ENCODE measurements at regions not wholly inside any gene's neighbourhood (a gene's known extent, or its start where the extent isn't known, plus 50 kb on each side); places are given as distances from the start of the nearest gene placed in this dataset.

DNA sequence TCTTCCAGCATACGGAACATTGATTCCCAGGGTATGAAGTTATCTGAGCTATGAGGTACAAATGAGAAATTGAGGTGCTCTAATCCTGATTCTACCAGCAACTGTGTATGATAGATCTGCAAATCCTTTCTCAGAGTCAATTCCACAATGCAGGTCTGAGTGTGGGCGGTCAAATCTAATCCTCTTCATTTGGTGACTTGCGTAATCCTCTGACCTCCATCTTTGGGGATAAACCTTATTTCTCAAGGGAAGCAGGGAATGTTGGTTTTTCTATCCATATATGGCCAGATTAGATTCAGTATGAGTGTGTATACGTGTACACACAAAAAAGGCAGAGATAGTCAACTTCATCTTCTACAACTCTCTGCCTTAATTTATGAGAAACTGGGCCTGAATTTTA is 348.4 kb upstream of the IL12A start:
- POLR2A ChIA-PET (ENCODE audit: partially characterized antibody) = no interaction called here
- Histone ChIP-seq H3K4me3 (ENCODE audit: low read length in 2 of 2) (no peak overlapping the region), H3K27me3 (ENCODE audit: insufficient read depth, low read length) (no peaks in the 10 kb centered on the region), H3K9me3 (ENCODE audit: control insufficient read depth in 1 of 2, low read length in 2 of 2) (no peaks in the 10 kb centered on the region), H3K36me3 (ENCODE audit: insufficient read depth, low read length) (no peaks in the 10 kb centered on the region), H3K4me1 (ENCODE audit: insufficient read depth, low read length) (no peaks in the 10 kb centered on the region), H3K27ac (ENCODE audit: low read depth, low read length) (no peak overlapping the region)
- no peak overlapping the region for H3K4me3 Mint-ChIP-seq
- H3K9me3 Mint-ChIP-seq = peaks cover 0 to 3% (median 0%) of the 10 kb centered on the region in 8 donors
- no peak for DNase-seq
- H3K36me3 Mint-ChIP-seq = no peaks in the 10 kb centered on the region
- intact Hi-C loops (cut with micrococcal nuclease) = no loop called here
- H3K27me3 Mint-ChIP-seq = no peaks in the 10 kb centered on the region
- CTCF ChIA-PET (ENCODE audit: partially characterized antibody) = no interaction called here
- no peaks in the 10 kb centered on the region for H3K4me1 Mint-ChIP-seq
- H3K27ac Mint-ChIP-seq = no peak overlapping the region

DNA sequence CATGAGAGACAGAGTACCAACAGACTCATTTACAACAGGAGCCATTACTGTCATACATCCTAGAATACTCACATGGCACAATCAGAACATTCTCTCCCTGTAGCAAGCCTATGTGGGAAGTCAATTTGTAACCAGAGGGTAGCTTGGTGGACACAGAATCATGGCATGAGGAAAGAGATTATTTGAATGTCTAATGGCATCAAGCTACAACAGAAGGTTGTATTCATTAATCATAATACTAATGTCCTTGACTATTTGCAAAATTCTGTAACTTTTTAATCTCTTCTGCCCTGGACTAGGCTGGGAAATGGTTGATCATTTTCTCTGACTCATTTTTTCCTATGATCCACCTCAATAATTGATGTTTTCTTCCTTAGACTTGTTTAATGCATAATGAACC is 345.2 kb upstream of the IL12A start:
- Histone ChIP-seq H3K9me3 (ENCODE audit: control insufficient read depth in 1 of 2, low read length in 2 of 2) (no peaks in the 10 kb centered on the region), H3K4me1 (ENCODE audit: insufficient read depth, low read length) (no peaks in the 10 kb centered on the region), H3K36me3 (ENCODE audit: insufficient read depth, low read length) (no peaks in the 10 kb centered on the region), H3K27ac (ENCODE audit: low read depth, low read length) (no peak overlapping the region), H3K4me3 (ENCODE audit: low read length in 2 of 2) (no peak overlapping the region), H3K27me3 (ENCODE audit: insufficient read depth, low read length) (no peaks in the 10 kb centered on the region)
- H3K4me1 Mint-ChIP-seq = no peaks in the 10 kb centered on the region
- H3K27ac Mint-ChIP-seq = no peak overlapping the region
- intact Hi-C loops (cut with micrococcal nuclease) = no loop called here
- CTCF ChIA-PET (ENCODE audit: partially characterized antibody) = no interaction called here
- H3K36me3 Mint-ChIP-seq = no peaks in the 10 kb centered on the region
- DNase-seq = no peak
- no peak overlapping the region for H3K4me3 Mint-ChIP-seq
- POLR2A ChIA-PET (ENCODE audit: partially characterized antibody) = no interaction called here
- no peaks in the 10 kb centered on the region for H3K27me3 Mint-ChIP-seq
- H3K9me3 Mint-ChIP-seq = peaks cover 0 to 3% (median 0%) of the 10 kb centered on the region in 8 donors

DNA sequence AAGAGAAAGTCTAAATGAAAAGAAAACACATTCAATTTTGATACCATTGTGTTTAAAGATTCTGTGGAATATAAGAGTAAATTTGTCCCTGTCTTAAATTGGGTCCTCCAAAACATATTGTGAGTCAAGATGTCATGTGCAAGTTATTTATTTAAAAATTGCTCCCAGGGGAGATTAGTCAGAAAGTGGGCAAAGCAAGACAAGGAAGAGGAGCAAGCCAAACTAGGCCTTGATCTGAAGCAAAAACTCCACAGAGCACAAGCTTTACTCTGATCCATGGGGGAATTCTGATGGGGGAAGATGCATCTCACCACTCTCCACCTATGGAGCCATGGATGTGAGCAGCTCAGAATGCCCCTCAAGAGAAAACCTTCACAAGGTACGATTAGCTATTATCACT is 342.8 kb upstream of the IL12A start:
- ChIA-PET POLR2A (ENCODE audit: partially characterized antibody) (no interaction called here), CTCF (ENCODE audit: partially characterized antibody) (no interaction called here)
- Mint-ChIP-seq H3K9me3 (peaks cover 0 to 2% (median 0%) of the 10 kb centered on the region in 8 donors), H3K4me1 (no peaks in the 10 kb centered on the region), H3K27me3 (no peaks in the 10 kb centered on the region), H3K36me3 (no peaks in the 10 kb centered on the region), H3K4me3 (no peak overlapping the region), H3K27ac (no peak overlapping the region)
- intact Hi-C loops (cut with micrococcal nuclease) = no loop called here
- Histone ChIP-seq H3K4me1 (ENCODE audit: insufficient read depth, low read length) (no peaks in the 10 kb centered on the region), H3K4me3 (ENCODE audit: low read length in 2 of 2) (no peak overlapping the region), H3K27me3 (ENCODE audit: insufficient read depth, low read length) (no peaks in the 10 kb centered on the region), H3K36me3 (ENCODE audit: insufficient read depth, low read length) (no peaks in the 10 kb centered on the region), H3K9me3 (ENCODE audit: control insufficient read depth in 1 of 2, low read length in 2 of 2) (no peaks in the 10 kb centered on the region), H3K27ac (ENCODE audit: low read depth, low read length) (no peak overlapping the region)
- no peak for DNase-seq

DNA sequence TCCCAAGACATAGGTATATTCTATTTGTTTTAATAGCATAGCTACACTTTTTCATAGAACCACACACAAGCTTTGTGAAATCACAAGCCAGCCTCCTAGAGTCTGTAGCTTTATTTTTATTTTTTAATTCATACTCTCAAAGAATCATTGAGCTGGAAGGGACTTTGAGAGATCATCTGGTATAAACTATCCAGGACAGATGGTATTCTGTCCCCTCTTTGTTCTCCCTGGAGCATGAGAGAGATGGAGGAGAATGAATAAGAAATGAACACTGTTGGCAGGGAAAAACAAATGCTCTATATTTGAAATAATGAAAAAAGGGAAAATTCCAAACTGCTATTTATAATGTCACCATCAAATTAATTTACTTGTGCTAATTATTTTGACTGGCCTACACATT is 338.7 kb upstream of the IL12A start:
- H3K9me3 Mint-ChIP-seq = peaks cover 0 to 5% (median 2%) of the 10 kb centered on the region in 8 donors
- H3K27ac Mint-ChIP-seq = no peak overlapping the region
- Histone ChIP-seq H3K4me3 (ENCODE audit: low read length in 2 of 2) (no peak overlapping the region), H3K9me3 (ENCODE audit: control insufficient read depth in 1 of 2, low read length in 2 of 2) (no peaks in the 10 kb centered on the region), H3K36me3 (ENCODE audit: insufficient read depth, low read length) (no peaks in the 10 kb centered on the region), H3K4me1 (ENCODE audit: insufficient read depth, low read length) (no peaks in the 10 kb centered on the region), H3K27ac (ENCODE audit: low read depth, low read length) (no peak overlapping the region), H3K27me3 (ENCODE audit: insufficient read depth, low read length) (no peaks in the 10 kb centered on the region)
- no peaks in the 10 kb centered on the region for H3K4me1 Mint-ChIP-seq
- ChIA-PET POLR2A (ENCODE audit: partially characterized antibody) (no interaction called here), CTCF (ENCODE audit: partially characterized antibody) (no interaction called here)
- DNase-seq = no peak
- H3K4me3 Mint-ChIP-seq = no peak overlapping the region
- no peaks in the 10 kb centered on the region for H3K27me3 Mint-ChIP-seq
- H3K36me3 Mint-ChIP-seq = no peaks in the 10 kb centered on the region
- intact Hi-C loops (cut with micrococcal nuclease) = no loop called here

DNA sequence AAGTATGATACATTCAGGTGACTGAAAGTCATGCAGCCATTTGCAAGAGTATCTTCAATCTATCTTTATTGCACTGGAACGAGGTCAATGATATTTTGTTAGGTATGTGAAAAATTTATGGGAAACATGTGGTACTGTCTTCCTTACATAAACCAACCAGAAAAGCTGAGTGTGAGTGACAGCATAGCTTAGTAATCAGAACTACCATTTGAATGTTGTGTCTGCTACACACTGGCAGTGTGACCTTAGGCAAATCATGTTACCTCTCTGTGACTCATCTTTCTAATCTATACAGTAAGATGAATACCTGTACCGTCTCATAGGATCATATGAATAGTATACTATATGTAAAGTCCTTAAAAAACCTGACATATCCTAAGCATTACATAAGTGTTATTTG is 337.9 kb upstream of the IL12A start:
- H3K4me1 Mint-ChIP-seq = no peaks in the 10 kb centered on the region
- H3K27me3 Mint-ChIP-seq = no peaks in the 10 kb centered on the region
- ChIA-PET CTCF (ENCODE audit: partially characterized antibody) (no interaction called here), POLR2A (ENCODE audit: partially characterized antibody) (no interaction called here)
- H3K4me3 Mint-ChIP-seq = no peak overlapping the region
- H3K4me1 ChIP-seq (ENCODE audit: insufficient read depth, low read length) = no peaks in the 10 kb centered on the region
- no peak overlapping the region for H3K27ac Mint-ChIP-seq
- DNase-seq = no peak
- no peaks in the 10 kb centered on the region for H3K36me3 Mint-ChIP-seq
- H3K27me3 ChIP-seq (ENCODE audit: insufficient read depth, low read length) = no peaks in the 10 kb centered on the region
- no peaks in the 10 kb centered on the region for H3K9me3 ChIP-seq (ENCODE audit: control insufficient read depth in 1 of 2, low read length in 2 of 2)
- H3K4me3 ChIP-seq (ENCODE audit: low read length in 2 of 2) = no peak overlapping the region
- H3K36me3 ChIP-seq (ENCODE audit: insufficient read depth, low read length) = no peaks in the 10 kb centered on the region
- intact Hi-C loops (cut with micrococcal nuclease) = no loop called here
- H3K27ac ChIP-seq (ENCODE audit: low read depth, low read length) = no peak overlapping the region
- peaks cover 0 to 5% (median 2%) of the 10 kb centered on the region in 8 donors for H3K9me3 Mint-ChIP-seq

DNA sequence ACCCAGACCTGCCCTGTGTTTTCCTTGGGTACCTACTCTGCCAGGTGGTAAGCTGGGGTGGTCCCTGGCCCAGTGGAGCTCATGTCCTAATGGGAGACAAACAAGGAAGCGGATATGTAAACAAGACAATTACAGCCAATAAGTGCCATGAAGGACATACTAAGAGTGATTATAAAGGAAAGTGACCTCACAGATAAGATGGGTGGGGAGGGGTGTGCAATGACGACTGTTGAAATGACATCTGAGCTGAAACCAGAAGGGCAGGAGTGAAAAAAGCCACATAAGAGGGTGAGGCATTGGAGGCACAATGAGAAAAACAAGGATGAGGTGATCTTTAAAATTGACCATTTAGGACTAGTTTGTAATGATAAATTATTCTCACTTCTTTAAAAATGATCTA is 336.2 kb upstream of the IL12A start:
- Histone ChIP-seq H3K4me1 (ENCODE audit: insufficient read depth, low read length) (no peaks in the 10 kb centered on the region), H3K36me3 (ENCODE audit: insufficient read depth, low read length) (no peaks in the 10 kb centered on the region), H3K4me3 (ENCODE audit: low read length in 2 of 2) (no peak overlapping the region), H3K27ac (ENCODE audit: low read depth, low read length) (no peak overlapping the region), H3K27me3 (ENCODE audit: insufficient read depth, low read length) (no peaks in the 10 kb centered on the region), H3K9me3 (ENCODE audit: control insufficient read depth in 1 of 2, low read length in 2 of 2) (no peaks in the 10 kb centered on the region)
- Mint-ChIP-seq H3K9me3 (peaks cover 0 to 5% (median 1%) of the 10 kb centered on the region in 8 donors), H3K27ac (no peak overlapping the region), H3K27me3 (no peaks in the 10 kb centered on the region), H3K36me3 (no peaks in the 10 kb centered on the region), H3K4me1 (no peaks in the 10 kb centered on the region), H3K4me3 (no peak overlapping the region)
- CTCF ChIA-PET (ENCODE audit: partially characterized antibody) = no interaction called here
- intact Hi-C loops (cut with micrococcal nuclease) = no loop called here
- POLR2A ChIA-PET (ENCODE audit: partially characterized antibody) = no interaction called here
- DNase-seq = no peak

DNA sequence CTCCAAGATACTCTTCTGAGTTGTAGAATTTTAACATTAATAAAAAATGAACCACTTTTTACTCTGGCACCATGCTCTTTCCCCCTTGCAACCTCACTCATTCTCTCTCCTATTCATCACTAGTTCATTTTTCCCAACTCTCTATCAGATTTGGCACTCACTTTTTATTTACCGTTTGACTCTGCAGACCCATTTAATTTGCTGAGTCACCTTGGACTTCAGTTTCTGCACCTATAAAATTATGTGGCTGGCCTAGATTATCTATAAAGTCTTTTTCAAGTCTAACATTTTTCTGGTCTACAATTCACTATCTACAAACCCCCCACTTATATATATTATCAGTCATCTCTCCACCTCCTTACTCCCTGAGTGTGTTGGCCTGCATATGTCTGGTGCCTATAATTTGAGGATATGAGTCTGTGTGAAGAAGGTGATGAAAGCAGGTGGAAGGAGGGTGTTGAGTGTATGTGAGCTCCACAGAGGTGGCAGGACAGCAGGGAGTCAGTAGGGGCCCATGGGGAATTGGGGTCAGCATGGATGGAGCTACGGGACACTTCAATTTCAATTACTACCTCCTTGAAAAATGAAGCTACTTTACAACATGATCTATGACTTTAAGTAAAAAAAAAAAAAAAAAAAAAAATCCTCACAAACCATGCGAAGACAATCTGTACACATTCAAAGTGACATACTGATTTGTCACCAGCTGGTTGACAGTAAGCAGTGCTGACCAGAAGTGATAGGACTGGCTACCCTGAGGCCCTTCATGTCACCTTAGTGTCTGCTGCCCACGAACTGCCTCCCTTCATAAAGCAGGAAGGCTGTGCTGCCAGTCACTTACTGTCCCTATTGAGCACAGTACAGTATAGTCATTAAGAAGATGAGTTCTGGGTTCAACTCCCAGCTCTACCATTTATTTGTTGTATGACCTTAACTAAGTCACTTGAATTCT is 334.2 kb upstream of the IL12A start:
- H3K4me3 ChIP-seq (ENCODE audit: low read length in 2 of 2) = no peak overlapping the region
- no peak overlapping the region for H3K27ac ChIP-seq (ENCODE audit: low read depth, low read length)
- Mint-ChIP-seq H3K4me1 (no peaks in the 10 kb centered on the region), H3K4me3 (no peak overlapping the region), H3K27ac (no peak overlapping the region), H3K9me3 (peaks cover 0 to 5% (median 1%) of the 10 kb centered on the region in 8 donors), H3K36me3 (no peaks in the 10 kb centered on the region), H3K27me3 (no peaks in the 10 kb centered on the region)
- no peaks in the 10 kb centered on the region for H3K36me3 ChIP-seq (ENCODE audit: insufficient read depth, low read length)
- intact Hi-C loops (cut with micrococcal nuclease) = no loop called here
- no peaks in the 10 kb centered on the region for H3K9me3 ChIP-seq (ENCODE audit: control insufficient read depth in 1 of 2, low read length in 2 of 2)
- H3K4me1 ChIP-seq (ENCODE audit: insufficient read depth, low read length) = no peaks in the 10 kb centered on the region
- CTCF ChIA-PET (ENCODE audit: partially characterized antibody) = no interaction called here
- no peak for DNase-seq
- H3K27me3 ChIP-seq (ENCODE audit: insufficient read depth, low read length) = no peaks in the 10 kb centered on the region
- POLR2A ChIA-PET (ENCODE audit: partially characterized antibody) = no interaction called here

All from CD4-positive, alpha-beta memory T cell (primary cell).